GM21528 (cell line): ENCODE measurements at regions not wholly inside any gene's neighbourhood (a gene's known extent, or its start where the extent isn't known, plus 50 kb on each side); places are given as distances from the start of the nearest gene placed in this dataset.
"Not testable (repeated sequence)": the region's sequence is repeated elsewhere in the genome, so short reads cannot be mapped to it uniquely, and the experiment has no call there.

Source experiments
- ATAC-seq: cut with Tn5 transposase; IDR thresholded peaks from one replicate; pipeline ENCODE4 v1.9.1; 2021; ENCODE audit warnings: mild to moderate bottlenecking, moderate library complexity; ENCODE audit not compliant: unreplicated experiment, low FRiP score

DNA sequence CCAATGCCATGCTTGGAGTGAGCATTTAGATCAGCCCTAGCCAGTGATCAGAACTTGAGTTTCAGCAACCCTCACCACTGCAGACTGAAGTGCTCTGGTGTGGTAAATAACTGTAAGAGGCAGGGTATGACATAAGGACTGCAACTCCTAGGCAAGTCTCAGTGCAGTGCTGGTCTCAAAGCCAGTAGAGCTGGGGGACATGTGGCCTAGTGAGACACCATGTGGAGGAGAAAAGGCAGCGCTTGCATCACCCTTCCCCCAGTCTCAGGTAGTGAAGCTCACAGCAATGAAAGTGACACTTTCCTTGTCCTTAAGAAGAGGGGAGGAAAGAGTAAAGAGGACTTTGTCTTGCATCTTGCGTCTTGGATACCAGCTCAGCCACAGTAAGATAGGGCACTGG, 386.8 kb upstream of the POT1 start:
- ATAC-seq = no peak

DNA sequence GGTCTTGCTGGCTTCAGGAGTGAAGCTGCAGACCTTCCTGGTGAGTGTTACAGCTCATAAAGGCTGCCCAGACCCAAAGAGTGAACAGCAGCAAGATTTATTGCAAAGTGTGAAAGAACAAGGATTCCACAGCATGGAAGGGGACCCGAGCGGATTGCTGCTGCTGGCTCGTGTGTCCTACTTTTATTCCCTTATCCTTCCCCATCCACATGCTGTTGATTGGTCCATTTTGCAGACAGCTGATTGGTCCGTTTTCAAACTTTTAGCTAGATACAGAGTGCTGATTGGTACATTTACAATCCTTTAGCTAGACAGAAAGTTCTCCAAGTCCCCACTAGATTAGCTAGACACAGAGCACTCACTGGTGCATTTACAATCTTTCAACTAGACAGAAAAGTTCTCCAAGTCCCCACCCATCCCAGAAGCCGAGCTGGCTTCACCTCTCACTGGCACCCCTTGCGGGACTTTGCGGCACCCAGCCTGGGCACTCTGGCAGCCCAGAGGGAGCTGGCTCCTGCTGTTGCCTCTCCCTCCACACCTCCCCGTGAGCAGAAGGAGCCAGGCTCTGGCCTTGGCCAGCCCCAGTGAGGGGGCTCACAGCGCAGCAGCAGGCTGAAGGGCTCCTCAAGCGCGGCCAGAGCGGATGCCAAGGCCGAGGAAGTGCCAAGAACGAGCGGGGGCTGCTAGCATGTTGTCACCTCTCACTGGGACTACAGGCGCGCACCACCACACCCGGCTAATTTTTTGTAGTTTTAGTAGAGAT, 369.6 kb upstream of the POT1 start:
- ATAC-seq = no peak

DNA sequence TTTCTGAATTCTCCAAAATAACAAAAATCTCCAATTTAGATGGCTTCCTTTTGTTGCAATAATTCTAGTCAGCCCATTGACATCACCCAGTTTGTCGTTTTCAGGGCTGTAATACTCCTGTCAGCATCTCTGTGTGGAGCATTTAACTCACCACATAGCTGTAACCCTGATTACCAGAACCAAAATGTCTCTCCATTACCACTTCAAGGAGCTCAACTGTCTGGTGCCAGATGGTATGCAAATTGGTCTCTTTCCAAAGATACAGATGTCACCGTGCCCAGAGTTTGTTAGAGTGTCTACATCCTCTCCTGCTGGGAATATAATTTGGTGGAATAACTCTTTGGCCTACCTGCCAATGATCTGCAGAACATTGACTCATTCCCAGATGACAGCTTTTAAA, 350.3 kb upstream of the POT1 start:
- ATAC-seq = no peak

DNA sequence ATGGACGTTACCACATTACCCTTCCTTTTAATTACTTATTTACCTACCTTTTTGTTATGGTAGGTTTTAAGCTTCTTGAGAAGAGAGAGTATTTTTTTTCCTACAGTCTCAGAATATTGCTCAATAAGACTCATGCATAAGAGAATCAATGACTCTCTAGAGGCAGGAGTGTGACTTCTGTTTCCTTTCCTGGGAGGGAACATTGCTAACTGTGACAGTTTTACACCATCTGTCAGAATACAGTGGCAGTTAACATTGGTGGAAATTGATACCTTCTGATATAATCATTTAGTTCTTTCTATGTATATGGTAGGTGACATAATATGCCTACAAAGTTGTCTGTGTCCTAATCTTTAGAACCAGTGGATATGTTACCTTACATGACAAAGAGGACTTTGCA, 348.7 kb upstream of the POT1 start:
- no peak for ATAC-seq

DNA sequence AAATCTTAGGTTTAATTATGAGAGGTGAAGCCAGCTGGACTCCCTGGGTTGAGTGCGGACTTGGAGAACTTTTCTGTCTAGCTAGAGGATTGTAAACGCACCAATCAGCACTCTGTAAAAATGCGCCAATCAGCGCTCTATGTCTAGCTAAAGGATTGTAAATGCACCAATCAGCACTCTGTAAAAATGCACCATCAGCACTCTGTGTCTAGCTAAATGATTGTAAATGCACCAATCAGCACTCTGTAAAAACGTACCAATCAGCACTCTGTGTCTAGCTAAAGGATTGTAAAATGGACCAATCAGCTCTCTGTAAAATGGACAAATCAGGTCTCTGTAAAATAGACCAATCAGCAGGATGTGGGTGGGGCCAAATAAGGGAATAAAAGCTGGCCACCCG, 345.1 kb upstream of the POT1 start:
- not testable (repeated sequence) for ATAC-seq

DNA sequence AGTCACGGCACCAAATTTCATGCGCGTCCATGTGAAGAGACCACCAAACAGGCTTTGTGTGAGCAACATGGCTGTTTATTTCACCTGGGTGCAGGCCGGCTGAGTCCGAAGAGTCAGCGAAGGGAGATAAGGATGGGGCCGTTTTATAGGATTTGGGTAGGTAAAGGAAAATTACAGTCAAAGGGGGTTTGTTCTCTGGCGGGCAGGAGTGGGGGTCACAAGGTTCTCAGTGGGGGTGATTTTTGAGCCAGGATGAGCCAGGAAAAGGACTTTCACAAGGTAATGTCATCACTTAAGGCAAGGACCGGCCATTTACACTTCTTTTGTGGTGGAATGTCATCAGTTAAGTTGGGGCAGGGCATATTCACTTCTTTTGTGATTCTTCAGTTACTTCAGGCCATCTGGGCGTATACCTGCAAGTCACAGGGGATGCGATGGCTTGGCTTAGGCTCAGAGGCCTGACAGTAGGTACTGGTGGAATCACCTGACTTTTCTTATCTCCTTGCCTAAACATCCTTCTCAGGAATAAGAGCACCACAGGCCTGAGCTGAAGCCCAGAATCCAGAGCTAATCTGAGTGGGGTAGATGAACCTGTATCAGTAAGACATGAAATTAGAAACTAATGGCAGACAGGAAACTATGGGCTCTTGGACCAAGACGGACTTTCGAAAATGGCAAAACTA, 334.7 kb upstream of the POT1 start:
- not testable (repeated sequence) for ATAC-seq

DNA sequence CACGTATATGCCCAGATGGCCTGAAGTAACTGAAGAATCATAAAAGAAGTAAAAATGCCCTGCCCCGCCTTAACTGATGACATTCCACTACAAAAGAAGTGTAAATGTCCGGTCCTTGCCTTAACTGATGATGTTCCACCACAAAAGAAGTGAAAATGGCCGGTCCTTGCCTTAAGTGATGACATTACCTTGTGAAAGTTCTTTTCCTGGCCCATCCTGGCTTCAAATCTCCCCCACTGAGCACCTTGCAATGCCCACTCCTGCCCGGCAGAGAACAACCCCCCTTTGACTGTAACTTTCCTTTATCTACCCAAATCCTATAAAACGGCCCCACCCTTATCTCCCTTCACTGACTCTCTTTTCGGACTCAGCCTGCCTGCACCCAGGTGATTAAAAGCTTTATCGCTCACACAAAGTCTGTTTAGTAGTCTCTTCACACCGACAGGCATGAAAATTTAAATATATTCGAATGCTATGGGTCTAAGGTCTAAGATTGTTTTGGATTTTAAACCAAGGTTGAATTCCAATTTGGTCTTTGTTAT, 329.3 kb upstream of the POT1 start:
- not testable (repeated sequence) for ATAC-seq

DNA sequence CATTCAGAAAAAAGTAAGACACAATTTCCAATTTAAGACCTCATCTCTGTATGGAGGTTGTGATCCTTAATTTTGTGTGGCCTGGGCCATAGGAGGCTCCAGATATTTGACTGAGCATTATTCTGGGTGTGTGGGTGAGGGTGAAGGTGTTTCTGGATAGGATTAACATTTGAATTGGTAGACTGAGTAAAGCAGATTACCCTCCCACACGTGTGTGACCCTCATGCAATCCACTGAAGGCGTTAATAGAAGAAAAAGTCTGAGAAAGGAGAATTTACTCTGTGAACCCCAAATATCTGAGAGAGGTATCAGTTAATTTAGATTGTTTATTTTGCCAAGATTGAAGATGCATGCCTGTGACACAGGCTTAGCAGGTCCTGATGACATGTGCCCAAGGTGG, 328.0 kb upstream of the POT1 start:
- no peak for ATAC-seq

DNA sequence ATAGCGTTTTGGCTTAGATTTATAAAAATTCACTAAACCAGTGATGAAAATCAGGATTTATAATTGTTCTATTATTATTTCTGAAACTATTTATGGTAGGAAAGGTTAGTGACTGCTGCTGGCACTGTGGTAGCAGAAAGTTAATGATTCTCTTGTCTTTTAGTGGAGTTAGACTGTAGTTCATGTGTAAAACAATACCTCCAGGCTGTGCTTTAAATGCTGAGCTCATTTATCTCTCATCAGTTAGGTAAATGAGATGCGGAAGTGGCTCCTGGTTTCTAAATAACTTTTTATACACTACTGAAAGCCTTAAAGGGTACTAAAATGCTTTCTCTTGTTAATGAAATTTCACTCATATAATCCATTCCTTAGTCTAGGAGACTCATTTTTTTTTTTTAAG, 326.8 kb upstream of the POT1 start:
- no peak for ATAC-seq

DNA sequence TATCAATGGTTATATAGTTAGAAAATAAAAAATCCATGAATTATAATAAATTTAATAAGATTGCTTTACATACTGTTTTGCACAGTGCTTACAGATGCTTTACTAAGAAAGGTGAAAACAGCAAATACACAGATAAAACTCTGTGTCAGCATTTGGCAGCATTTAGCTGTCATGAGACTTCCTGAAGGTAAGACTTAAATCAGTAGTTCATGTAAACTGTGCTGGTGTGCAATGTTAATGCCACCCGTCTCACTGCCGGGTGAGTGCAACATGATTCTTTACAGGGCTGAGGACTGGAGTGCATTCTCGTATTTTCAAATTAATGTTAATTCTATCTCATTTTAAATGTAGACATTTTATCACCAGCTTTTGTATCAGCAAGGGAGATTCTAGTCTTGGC, 326.2 kb upstream of the POT1 start:
- ATAC-seq = no peak

DNA sequence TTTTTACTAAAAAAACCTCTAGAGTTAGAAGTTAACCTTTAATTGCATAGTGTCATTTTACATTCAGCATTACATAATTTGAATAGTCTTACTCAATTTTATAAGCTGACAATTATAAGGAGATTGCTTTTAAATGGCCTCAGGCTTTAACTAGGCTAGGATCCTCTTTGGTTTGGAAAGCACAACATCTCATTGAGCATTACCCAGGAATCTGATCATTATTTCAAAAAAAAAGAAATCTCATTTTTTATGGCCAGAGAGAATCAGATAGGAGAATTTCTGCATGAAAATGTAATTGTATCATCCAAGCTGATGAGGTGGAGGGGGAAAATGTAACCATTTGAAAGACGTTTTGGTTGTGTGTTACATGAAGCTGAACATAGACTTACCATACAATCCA, 324.9 kb upstream of the POT1 start:
- no peak for ATAC-seq

DNA sequence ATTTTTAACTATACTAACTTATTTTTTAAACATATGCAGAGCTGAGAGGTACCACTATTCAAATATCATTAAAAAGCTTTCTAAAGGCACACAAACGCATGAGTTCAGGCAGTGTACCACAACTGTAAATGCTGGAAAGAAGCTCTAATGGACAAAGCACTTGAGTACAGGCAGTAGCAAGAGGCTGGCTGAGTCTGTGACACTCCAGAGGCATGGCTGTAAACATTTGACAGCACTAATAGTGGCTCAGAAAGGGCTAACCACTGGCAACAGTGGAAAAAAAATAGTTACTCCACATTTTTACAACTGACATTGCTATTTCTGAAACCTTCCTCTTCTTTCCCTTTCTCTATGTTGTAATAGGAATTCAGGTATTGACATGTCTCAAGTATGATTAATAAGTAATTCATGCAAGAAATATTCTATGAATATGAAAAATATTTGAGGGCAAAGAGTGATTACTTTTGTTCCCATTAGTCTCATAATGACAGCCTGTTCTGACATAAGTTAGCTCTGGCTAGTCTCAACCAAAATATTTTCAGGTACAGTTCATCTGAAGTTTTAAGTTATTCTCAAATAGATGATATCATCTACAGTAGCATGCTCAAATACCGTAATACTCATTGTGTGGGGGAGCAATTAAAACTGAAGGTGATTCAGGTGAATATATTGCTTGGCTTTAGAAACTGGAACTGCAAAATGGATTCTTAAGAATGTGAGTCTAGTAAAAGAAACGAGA, 324.0 kb upstream of the POT1 start:
- no peak for ATAC-seq

DNA sequence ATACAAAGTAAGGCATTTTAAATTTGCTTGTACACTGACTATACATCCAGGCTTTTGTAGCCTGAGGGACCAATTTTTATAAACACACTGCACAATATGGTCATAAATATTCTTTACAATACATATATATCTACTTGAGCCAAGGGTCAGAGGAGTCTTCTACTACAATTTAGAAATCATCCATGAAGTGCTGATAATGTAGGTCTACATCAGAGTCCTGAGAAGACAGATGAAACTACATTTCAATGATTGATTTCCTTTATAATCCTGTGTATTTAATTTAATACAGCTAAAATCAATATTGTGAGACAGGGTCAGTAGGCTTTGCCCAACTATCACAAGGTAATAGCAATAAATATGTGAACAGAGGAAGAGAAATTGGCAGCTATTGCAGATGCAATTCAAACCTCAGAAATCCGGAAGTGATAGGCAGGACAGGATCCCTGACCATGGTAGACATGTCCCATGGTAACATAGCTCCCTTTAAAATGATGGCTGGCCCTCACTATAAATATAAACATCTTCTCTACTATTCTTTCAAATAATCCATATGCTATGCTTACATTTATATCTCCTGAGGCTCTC, 318.0 kb upstream of the POT1 start:
- ATAC-seq = no peak

DNA sequence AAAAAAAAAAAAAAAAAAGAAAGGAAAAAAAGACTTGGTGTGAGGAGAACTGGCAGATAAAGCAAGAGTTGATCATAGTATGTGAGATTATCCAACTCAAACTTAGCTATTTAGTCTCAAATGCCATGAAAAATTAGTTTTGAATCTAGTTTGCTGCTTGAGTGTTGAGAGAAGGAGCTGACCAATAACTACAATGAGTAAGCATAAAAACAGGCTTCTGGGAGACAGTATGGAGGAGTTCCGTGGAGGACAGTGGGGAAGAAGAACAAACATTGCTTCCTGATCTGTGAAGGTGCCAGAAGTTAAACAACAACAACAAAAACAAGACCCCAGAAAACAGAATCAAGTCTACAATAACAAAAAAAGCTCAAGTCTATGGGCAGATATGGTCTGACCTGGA, 317.1 kb upstream of the POT1 start:
- no peak for ATAC-seq

DNA sequence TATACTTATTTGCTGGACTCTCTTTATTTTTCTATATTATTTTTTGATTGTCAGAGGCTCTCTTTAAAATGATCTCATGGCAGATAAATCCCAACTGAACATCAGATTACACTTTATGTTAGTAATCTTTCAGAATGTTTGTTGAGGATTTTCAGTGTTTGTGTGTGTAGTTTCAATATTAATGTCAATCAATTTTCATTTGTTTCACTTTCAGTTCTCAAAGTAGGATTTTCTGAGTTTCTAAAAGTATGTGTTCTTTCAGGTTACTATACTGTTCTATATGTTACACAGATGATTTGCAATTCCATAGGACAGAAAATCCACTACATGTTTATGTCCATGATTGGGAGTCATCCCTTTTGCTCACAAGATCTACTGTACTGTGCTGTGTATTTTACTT, 311.9 kb upstream of the POT1 start:
- ATAC-seq = no peak

DNA sequence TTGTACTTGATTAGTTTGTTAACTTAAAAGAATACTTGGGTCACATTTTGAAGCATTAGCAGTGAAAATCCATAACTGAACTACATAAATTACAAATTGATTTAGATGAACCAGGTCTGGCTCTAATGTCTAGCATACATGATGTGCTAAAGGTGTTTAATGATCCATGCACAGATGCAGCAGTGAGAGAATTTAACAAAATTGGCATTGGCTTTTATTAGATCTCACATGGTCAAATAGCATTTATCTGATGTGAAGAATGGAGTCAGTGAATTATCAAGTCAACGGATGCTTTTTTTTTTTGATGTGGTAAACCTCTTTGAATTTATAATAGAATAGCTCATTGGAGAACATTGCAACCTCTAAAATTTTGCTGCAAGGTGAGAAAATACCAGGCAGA, 293.0 kb upstream of the POT1 start:
- no peak for ATAC-seq

DNA sequence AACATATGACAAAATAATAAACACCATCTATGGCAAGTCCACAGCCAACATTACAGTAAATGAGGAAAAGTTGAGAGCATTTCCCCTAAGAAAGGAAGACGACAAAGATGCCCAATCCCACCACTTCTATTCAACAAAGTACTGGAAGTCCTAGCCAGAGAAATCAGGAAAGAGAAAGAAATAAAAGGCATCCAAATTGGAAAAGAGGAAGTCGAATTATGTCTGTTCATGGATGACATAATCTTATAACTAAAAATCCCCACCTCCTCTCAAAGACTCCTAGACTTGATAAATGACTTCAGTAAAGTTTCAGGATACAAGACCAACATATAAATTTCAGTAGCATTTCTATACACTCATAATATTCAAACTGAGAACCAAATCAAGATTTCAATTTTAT, 288.5 kb upstream of the POT1 start:
- ATAC-seq = no peak

DNA sequence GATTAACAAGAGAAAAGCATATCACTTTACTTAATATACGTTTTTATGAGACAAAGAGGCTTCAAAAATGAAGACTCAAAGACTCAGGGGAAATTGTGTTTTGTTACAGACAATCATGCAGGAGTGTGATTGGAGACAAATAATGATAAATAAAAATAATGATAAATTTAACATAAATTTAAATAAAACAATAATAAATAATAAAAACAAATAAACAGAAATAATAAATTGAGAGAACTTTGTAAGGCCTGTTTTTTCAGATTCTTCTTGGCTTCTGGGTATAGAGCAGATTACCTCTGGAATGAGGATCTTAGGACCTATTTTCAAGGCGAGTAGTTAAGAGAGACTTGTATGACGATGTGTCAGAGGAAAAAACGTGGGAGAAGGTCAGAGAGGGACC, 271.4 kb upstream of the POT1 start:
- no peak for ATAC-seq

DNA sequence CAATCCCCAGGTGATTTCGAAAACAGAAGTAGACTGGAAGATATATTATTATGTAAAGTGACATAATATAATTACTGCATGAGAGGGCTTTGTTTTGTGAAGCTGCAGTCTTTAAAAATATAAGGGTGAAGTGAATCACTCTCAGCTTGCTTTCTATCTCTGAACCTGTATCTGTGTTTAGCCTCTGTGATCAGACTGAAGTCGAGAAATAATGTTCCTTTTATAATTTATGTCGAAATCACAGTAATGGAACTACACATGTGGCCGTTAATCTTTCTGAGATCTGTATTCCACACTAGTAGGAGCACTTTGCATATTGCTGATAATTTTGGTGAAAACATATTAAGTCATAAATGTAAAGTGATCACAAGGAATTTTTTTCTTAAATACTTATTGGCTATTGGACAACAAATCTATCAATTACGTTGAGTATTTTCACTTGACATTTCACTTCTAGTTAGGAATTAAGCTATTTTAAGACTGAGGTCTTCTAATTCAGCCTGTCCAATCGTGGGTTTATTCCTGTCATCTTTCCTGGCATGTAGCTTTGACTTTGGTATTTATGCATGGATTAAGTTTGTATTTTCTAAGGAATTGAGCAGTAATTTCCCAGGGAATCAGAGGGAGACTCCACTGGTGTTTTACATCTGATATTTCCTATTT, 268.2 kb upstream of the POT1 start:
- ATAC-seq = no peak

DNA sequence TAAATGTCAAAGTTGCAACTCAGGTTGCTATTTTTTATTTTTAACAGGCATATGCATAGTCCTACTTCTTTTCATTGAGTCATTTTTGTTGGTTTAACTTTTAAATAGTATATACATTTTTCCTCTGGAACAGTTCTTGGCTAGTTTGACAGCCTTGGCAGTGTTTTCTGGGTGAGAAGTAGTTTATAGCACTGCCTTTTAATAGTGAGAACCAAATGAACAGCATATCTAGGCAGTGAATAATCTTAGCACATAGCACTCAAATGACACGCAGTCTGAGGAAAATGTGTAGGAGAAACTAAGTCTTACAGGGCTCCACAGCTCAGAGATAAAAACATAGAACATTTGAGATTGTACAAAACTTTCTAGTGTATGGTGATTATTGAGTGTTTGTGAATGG, 265.5 kb upstream of the POT1 start:
- no peak for ATAC-seq

DNA sequence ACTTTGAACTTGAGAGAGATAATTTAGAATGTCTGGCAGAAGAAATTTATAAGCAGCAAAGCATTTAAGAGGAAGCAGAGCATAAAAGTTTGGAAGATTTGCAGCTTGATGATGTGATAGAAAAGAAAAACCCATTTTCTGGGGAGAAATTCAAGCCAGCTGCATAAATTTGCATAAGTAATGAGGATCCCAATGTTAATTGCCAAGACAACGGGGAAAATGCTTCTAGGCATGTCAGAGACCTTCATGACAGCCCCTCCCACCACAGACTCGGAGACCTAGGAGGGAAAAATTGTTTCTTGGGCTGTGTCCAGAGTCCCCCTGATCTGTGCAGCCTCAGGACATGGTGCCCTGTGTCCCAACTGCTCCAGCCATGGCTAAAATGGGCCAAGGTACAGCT, 263.6 kb upstream of the POT1 start:
- ATAC-seq = no peak
